ENCODE measurements at regions not wholly inside any gene's neighbourhood (a gene's known extent, or its start where the extent isn't known, plus 50 kb on each side); places are given as distances from the start of the nearest gene placed in this dataset.
"Not testable (repeated sequence)": the region's sequence is repeated elsewhere in the genome, so short reads cannot be mapped to it uniquely, and the experiment has no call there.

DNA sequence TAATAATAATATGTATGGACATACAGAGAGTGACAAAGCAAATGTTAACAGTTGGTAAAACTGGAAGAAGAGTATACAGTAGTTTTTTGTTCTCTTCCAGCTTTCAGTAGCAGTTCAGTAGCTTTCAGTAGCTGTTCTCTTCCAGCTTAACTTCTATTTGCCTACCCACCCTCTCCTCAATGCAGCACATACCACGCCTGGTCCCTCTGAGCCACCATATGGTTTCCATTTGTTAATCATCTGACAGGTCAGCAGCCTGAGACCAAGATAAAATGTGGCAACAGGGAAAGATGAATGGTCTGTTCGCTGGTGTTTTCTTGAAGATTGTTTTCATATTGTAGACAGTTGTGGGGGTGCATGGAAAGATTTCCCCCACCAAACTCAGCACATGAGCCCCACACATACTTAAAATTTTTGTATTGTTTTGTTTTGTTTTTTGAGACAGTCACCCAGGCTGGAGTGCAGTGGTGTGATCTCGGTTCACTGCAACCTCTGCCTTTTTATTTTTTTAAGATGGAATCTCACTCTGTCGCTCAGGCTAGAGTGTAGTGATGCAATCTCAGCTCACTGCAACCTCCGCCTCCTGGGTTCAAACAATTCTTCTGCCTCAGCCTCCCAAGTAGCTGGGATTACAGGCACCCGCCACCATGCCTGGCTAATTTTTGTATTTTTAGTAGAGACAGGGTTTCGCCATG is 56.8 kb downstream of the ATP6V0E2 start:
- intact Hi-C loops (cut with DNase I); H3K4me3 ChIP-seq: not testable (repeated sequence)

DNA sequence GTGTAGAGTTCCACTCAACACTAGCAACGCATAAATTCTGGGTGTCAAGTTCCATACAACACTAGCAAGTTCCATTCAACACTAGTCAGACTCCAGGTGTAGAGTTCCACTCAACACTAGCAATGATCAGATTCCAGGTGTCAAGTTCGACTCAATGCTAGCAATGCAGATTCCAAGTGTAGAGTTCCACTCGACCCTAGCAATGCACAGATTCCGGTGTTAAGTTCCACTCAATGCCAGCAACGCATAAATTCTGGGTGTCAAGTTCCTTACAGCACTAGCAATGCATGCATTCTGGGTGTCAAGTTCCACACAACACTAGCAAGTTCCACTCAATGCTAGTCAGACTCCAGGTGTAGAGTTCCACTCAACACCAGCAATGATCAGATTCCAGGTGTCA is 60.0 kb downstream of the ATP6V0E2 start:
- DNase-seq (ENCODE audit: low spot score); H3K27ac ChIP-seq; H3K27me3 ChIP-seq (replicated peaks; ENCODE audit: insufficient read depth); H3K4me3 ChIP-seq; H3K4me1 ChIP-seq (replicated peaks); H3K36me3 ChIP-seq; H3K9me3 ChIP-seq; intact Hi-C loops (cut with DNase I): not testable (repeated sequence)
- WGBS, result 66% methylated on average over 5 of the region's 5 CpGs

More for the DNA sequence above, 56.8 kb downstream of the ATP6V0E2 start:
- H3K4me1 ChIP-seq (replicated peaks); DNase-seq (ENCODE audit: low spot score); H3K27me3 ChIP-seq (replicated peaks; ENCODE audit: insufficient read depth); H3K36me3 ChIP-seq; H3K27ac ChIP-seq; H3K9me3 ChIP-seq: not testable (repeated sequence)
- WGBS, result 62% methylated on average over 7 of the region's 7 CpGs

DNA sequence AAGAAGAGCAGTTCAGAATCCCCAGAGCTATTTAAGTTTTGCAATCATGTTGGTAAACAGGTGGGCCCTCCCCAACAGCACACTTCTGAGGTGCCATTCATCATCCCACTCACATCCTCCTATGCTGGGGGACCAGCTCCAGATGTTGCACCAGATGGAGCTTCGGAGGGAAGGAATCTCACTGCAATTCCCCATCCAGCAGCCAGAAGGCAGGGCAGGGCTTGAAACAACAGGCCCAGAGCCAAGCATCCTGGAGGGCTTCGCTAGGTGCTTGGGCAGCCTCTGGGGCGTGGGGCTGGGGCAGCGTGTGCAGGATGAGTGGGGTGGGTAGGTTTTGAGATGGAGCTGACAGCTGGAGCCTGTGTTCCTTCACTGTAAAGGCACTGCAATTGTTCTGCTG is 73.6 kb downstream of the ATP6V0E2 start:
- H3K9me3 ChIP-seq; H3K27ac ChIP-seq; intact Hi-C loops (cut with DNase I); H3K4me3 ChIP-seq; H3K36me3 ChIP-seq; DNase-seq (ENCODE audit: low spot score); H3K4me1 ChIP-seq (replicated peaks); H3K27me3 ChIP-seq (replicated peaks; ENCODE audit: insufficient read depth): not testable (repeated sequence)
- WGBS, result no CpG with 5 or more reads among the region's 4 CpGs

DNA sequence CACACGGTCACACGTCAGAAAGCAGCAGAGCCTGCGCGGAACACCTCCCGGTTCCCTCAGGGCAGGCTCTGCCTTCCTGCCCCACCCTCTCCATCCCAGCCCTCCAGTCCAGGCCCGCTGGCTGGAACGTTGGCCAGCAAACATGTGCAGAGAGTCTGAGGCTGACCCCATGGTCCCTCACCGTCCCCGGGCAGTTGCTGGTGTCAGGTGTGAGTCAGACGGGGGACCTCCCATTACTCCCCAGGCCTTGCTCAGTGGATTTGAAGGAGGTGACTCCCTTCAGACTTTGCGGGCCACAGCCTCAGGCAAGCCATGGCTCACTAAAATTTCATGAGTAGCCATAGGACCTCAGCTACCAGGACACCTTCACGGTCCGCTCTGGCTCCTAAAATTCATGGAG is 74.7 kb downstream of the ATP6V0E2 start:
- H3K9me3 ChIP-seq; intact Hi-C loops (cut with DNase I); H3K4me3 ChIP-seq; DNase-seq (ENCODE audit: low spot score); H3K27me3 ChIP-seq (replicated peaks; ENCODE audit: insufficient read depth); H3K36me3 ChIP-seq; H3K27ac ChIP-seq; H3K4me1 ChIP-seq (replicated peaks): not testable (repeated sequence)
- WGBS, result 73% methylated on average over 12 of the region's 13 CpGs

- DNase-seq (ENCODE audit: low spot score); H3K27ac ChIP-seq; H3K9me3 ChIP-seq; H3K36me3 ChIP-seq; H3K27me3 ChIP-seq (replicated peaks; ENCODE audit: insufficient read depth); H3K4me3 ChIP-seq; H3K4me1 ChIP-seq (replicated peaks); intact Hi-C loops (cut with DNase I): not testable (repeated sequence)
- 54% methylated on average over 6 of the region's 13 CpGs for WGBS
Observed at GRCh38 chr7:149949863-149950577, 76.3 kb downstream of the ATP6V0E2 start.

GRCh38 chr7:149950578-149950924 is 76.8 kb downstream of the ATP6V0E2 start:
- intact Hi-C loops (cut with DNase I); H3K27me3 ChIP-seq (replicated peaks; ENCODE audit: insufficient read depth); H3K36me3 ChIP-seq; H3K27ac ChIP-seq; H3K9me3 ChIP-seq; H3K4me1 ChIP-seq (replicated peaks); H3K4me3 ChIP-seq; DNase-seq (ENCODE audit: low spot score): not testable (repeated sequence)
- WGBS, result no CpG with 5 or more reads among the region's 4 CpGs

GRCh38 chr7:149951579-149951978 is 77.8 kb downstream of the ATP6V0E2 start:
- 96% methylated on average over 2 of the region's 2 CpGs for WGBS
- H3K4me3 ChIP-seq; H3K36me3 ChIP-seq; H3K27me3 ChIP-seq (replicated peaks; ENCODE audit: insufficient read depth); H3K9me3 ChIP-seq; DNase-seq (ENCODE audit: low spot score); H3K4me1 ChIP-seq (replicated peaks); intact Hi-C loops (cut with DNase I); H3K27ac ChIP-seq: not testable (repeated sequence)

- not testable (repeated sequence) for H3K27ac ChIP-seq
Observed at GRCh38 chr7:149958880-149959279, 85.1 kb downstream of the ATP6V0E2 start.

DNA sequence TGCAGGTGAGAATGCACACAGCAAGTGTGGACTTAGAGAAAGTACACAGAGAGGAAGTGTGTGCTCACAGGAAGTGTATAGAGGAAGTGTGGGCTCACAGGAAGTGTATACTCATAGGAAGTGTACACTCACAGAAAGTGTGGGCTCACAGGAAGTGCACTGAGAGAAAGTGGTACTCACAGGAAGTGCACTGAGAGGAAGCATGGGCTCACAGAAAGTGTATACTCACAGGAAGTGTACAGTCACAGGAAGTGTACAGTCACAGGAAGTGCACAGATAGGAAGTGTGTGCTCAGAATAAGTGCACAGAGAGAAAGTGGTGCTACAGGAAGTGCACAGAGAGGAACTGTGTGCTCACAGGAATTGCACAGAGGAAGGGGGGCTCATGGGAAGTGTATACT is 87.1 kb downstream of the ATP6V0E2 start:
- H3K27ac ChIP-seq; H3K4me1 ChIP-seq (replicated peaks); intact Hi-C loops (cut with DNase I); H3K4me3 ChIP-seq; DNase-seq (ENCODE audit: low spot score); H3K27me3 ChIP-seq (replicated peaks; ENCODE audit: insufficient read depth); H3K9me3 ChIP-seq; H3K36me3 ChIP-seq: not testable (repeated sequence)

More at GRCh38 chr7:149958880-149959279, 85.1 kb downstream of the ATP6V0E2 start:
- DNase-seq (ENCODE audit: low spot score); H3K4me3 ChIP-seq; H3K9me3 ChIP-seq; H3K4me1 ChIP-seq (replicated peaks); intact Hi-C loops (cut with DNase I); H3K27me3 ChIP-seq (replicated peaks; ENCODE audit: insufficient read depth); H3K36me3 ChIP-seq: not testable (repeated sequence)
- 62% methylated on average over 2 of the region's 2 CpGs for WGBS

DNA sequence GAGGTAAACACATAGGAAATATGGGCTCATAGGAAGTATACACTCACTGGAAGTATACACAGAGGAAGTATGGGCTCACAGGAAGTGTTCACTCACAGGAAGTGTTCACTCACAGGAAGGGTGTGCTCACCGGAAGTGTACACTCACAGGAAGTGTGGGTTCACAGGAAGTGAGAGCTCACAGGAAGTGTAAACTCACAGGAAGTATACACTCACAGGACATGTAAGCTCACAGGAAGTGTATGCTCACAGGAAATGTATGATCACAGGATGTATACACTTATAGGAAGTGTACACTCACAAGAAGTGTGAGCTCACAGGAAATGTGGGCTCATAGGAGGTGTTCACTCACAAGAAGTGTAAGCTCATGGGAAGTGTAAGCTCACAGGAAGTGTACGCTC is 88.1 kb downstream of the ATP6V0E2 start:
- H3K4me3 ChIP-seq; H3K4me1 ChIP-seq (replicated peaks); H3K27ac ChIP-seq; H3K36me3 ChIP-seq; intact Hi-C loops (cut with DNase I); H3K9me3 ChIP-seq; H3K27me3 ChIP-seq (replicated peaks; ENCODE audit: insufficient read depth); DNase-seq (ENCODE audit: low spot score): not testable (repeated sequence)
- WGBS, result 88% methylated on average over 2 of the region's 2 CpGs

DNA sequence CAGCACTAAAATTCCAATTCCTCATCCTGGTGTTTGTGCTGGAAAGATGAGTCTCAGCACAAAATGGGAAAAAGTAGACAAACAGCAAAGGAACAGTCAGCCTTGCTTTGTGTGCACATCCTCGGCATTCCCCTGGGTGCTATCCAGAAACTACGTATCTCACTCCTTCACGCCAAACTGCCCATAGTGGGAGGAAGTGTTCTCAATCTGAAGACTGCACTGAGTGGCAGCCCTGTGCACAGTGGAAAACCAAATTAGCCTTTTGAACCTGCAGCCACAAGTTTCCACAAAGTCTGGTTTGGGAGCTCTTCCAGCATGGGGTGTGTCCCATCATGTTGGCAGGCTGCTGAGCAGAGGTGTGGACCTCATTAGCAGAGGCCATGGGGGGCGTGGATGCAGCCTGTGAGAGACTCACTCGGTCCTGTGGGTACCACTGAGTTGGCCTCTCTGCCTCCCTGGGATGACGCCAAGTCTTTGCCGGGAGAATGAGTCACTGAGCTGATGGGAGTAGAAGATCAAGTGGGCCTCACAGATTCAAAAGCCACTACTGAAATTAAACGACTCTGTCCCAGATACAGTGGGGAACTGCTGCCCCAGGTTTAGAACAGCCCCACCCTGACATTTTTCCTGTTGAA is 89.0 kb downstream of the ATP6V0E2 start:
- H3K27ac ChIP-seq; intact Hi-C loops (cut with DNase I); DNase-seq (ENCODE audit: low spot score); H3K4me3 ChIP-seq; H3K36me3 ChIP-seq; H3K27me3 ChIP-seq (replicated peaks; ENCODE audit: insufficient read depth); H3K9me3 ChIP-seq; H3K4me1 ChIP-seq (replicated peaks): not testable (repeated sequence)
- WGBS, result 35% methylated on average over 8 of the region's 8 CpGs

GRCh38 chr7:149963985-149964384 is 90.2 kb downstream of the ATP6V0E2 start:
- H3K27ac ChIP-seq; H3K4me1 ChIP-seq (replicated peaks); DNase-seq (ENCODE audit: low spot score); H3K4me3 ChIP-seq; H3K36me3 ChIP-seq; intact Hi-C loops (cut with DNase I); H3K9me3 ChIP-seq; H3K27me3 ChIP-seq (replicated peaks; ENCODE audit: insufficient read depth): not testable (repeated sequence)
- WGBS, result 83% methylated on average over 5 of the region's 5 CpGs
